Endothelial cell of umbilical vein (primary cell): ENCODE measurements at regions not wholly inside any gene's neighbourhood (a gene's known extent, or its start where the extent isn't known, plus 50 kb on each side); places are given as distances from the start of the nearest gene placed in this dataset.

Source experiments
- BruUV-seq: library from RNA; stranded (reverse); fragments of 400-500 nt; replicated peaks from 2 replicates; lab custom pipeline; 2021; lab: Mats Ljungman, UMichigan
- CTCF ChIA-PET: fragments of 300-600, 350-600 bp; sonication (Branson Sonifier 250); formaldehyde crosslinking; loops from one replicate; lab custom pipeline; 2021; ENCODE audit warnings: antibody characterized with exemption, inconsistent platforms; lab: Charles Lee
- POLR2A ChIA-PET: fragments of 300-600, 350-600 bp; sonication (Branson Sonifier 250); formaldehyde crosslinking; loops from one replicate; lab custom pipeline; 2021; ENCODE audit warnings: antibody characterized with exemption, inconsistent platforms; lab: Charles Lee
- DNase-seq: peaks from one replicate; pipeline ENCODE4 v3.0.0-alpha.2; 2011; ENCODE audit warnings: low read depth, low spot score
- FAIRE-seq: peaks from 2 replicates; lab custom pipeline; 2011; peaks lifted over from hg19 to GRCh38; lab: Jason Lieb, UNC
- H2AFZ ChIP-seq: 2 replicates; pipeline ENCODE4 v1.6.0; 2012; ENCODE audit warnings: low read depth, low read length, control low read depth, inconsistent platforms
- H3K27ac ChIP-seq: 2 replicates; pipeline ENCODE4 v1.5.1; 2011; ENCODE audit warnings: low read depth, mild to moderate bottlenecking, control low read depth, low read length, moderate library complexity; ENCODE audit not compliant: insufficient read depth
- H3K27me3 ChIP-seq, 2 experiments: 2 replicates each; pipeline versions ENCODE4 v1.6.0 to v1.6.1; 2011; ENCODE audit warnings: low read length in 2 of 2, mixed read lengths in 1 of 2; ENCODE audit not compliant: control insufficient read depth in 2 of 2, insufficient read depth in 2 of 2
- H3K36me3 ChIP-seq, 2 experiments: 2 replicates in 1 of 2; 3 replicates in 1 of 2; pipeline ENCODE4 v1.5.1; 2011; ENCODE audit warnings: low read length in 2 of 2, mild to moderate bottlenecking in 1 of 2, moderate library complexity in 1 of 2; ENCODE audit not compliant: control insufficient read depth in 2 of 2, insufficient read depth in 2 of 2; ENCODE audit errors: extremely low read depth in 1 of 2
- H3K4me1 ChIP-seq: 3 replicates; pipeline ENCODE4 v1.5.1; 2011; ENCODE audit warnings: mild to moderate bottlenecking, low read length; ENCODE audit not compliant: control insufficient read depth, insufficient read depth; ENCODE audit errors: extremely low read depth
- H3K4me2 ChIP-seq: 2 replicates; pipeline ENCODE4 v1.6.1; 2011; ENCODE audit warnings: low read length, control low read depth, mixed read lengths; ENCODE audit not compliant: insufficient read depth
- H3K4me3 ChIP-seq, 3 experiments: fragments of 200-600 bp in 1 of 3; sonication (generic), shearing (Covaris generic) in 1 of 3; replicated peaks in 1 of 3; 2 replicates each; pipeline ENCODE4 v1.5.1; 2011 to 2016; ENCODE audit warnings: control low read depth in 3 of 3, low read length in 3 of 3, mild to moderate bottlenecking in 2 of 3, inconsistent platforms in 1 of 3, low read depth in 1 of 3, moderate library complexity in 1 of 3; ENCODE audit not compliant: insufficient read depth in 1 of 3
- H3K79me2 ChIP-seq: 2 replicates; pipeline ENCODE4 v1.6.0; 2012; ENCODE audit warnings: low read length, inconsistent platforms; ENCODE audit not compliant: control insufficient read depth, insufficient read depth
- H3K9ac ChIP-seq: replicated peaks from 2 replicates; pipeline ENCODE3; 2011; ENCODE audit warnings: low read length, control low read depth; ENCODE audit not compliant: insufficient read depth; ENCODE audit errors: extremely low read depth
- H3K9me1 ChIP-seq: replicated peaks from 3 replicates; pipeline ENCODE4 v1.6.0; 2011; ENCODE audit warnings: mild to moderate bottlenecking, low read length; ENCODE audit not compliant: control insufficient read depth, insufficient read depth; ENCODE audit errors: extremely low read depth
- H3K9me3 ChIP-seq: replicated peaks from 2 replicates; pipeline ENCODE4 v1.5.1; 2012; ENCODE audit warnings: low read length, inconsistent platforms; ENCODE audit not compliant: control insufficient read depth, insufficient read depth
- H4K20me1 ChIP-seq: replicated peaks from 2 replicates; pipeline ENCODE3; 2011; ENCODE audit warnings: mild to moderate bottlenecking, low read length; ENCODE audit not compliant: control insufficient read depth, insufficient read depth; ENCODE audit errors: extremely low read depth
- GATA2 ChIP-seq: IDR thresholded peaks from 2 replicates; pipeline ENCODE4 v1.7.0; 2011; ENCODE audit warnings: low read depth, mild to moderate bottlenecking, moderate library complexity, mixed read lengths, low read length; ENCODE audit not compliant: insufficient read length, insufficient read depth
- MYC ChIP-seq: IDR thresholded peaks from one replicate; pipeline ENCODE4 v1.6.1; 2011; ENCODE audit warnings: mild to moderate bottlenecking, low read depth, low read length
- POLR2A ChIP-seq: IDR thresholded peaks from 2 replicates; pipeline ENCODE4 v1.6.1; 2012; ENCODE audit warnings: low read depth, mild to moderate bottlenecking, control low read depth, low read length
- POLR2AphosphoS5 ChIP-seq: IDR thresholded peaks from 2 replicates; pipeline ENCODE4 v1.6.1; 2012; ENCODE audit warnings: low read depth, mild to moderate bottlenecking, control low read depth, low read length, moderate library complexity; ENCODE audit not compliant: insufficient read depth
- dilution Hi-C: fragments of 300-500 bp; cut with MboI; formaldehyde crosslinking; loops from one replicate; pipeline ENCODE4 v1.15.0; 2019; ENCODE audit warnings: low sequenced_read_pairs; ENCODE audit not compliant: extremely low pct_ligation_motif_present
- intact Hi-C: fragments of 100-400 bp; cut with micrococcal nuclease; formaldehyde crosslinking; loops from one replicate; pipeline ENCODE4 v1.10.0; 2022
- TF ChIP-seq, protein P1 (sequence below), 2 donors: IDR thresholded peaks; 1 replicate in 1 of 2; 2 replicates in 1 of 2; pipeline ENCODE4 v1.5.1; 2011; ENCODE audit warnings: low read length in 2 of 2, mild to moderate bottlenecking in 2 of 2, moderate library complexity in 2 of 2, control low read depth in 1 of 2, inconsistent platforms in 1 of 2, low read depth in 1 of 2; ENCODE audit not compliant: insufficient read depth in 1 of 2; ENCODE audit errors: extremely low read depth in 1 of 2
- TF ChIP-seq, protein P2 (sequence below): IDR thresholded peaks from 2 replicates; pipeline ENCODE4 v1.6.1; 2011; ENCODE audit not compliant: insufficient read depth, insufficient read length

DNA sequence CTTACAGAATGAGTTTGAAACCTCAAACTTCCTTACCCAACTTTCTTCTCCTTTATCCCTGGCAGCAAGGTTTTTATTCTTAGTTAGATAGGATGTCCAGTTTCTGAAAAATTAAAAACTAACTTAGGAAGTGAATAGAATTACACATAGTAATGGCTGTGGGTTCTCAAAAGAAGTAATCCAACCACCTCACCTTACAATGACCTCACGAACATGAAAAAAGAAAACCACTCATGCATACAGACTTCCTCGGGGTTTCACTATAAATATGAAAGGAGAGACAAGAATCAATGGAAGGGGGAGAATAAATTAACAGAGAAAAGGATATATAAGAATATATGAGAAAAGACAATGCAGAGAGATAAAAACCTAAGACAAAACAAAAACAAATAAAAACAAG is 1044.3 kb upstream of the KLHL29 start:
- Histone ChIP-seq H3K27me3 (no peaks in the 10 kb centered on the region), H3K36me3 (no peaks in the 10 kb centered on the region), H4K20me1 (no peaks in the 10 kb centered on the region), H3K27ac (no peak overlapping the region), H3K4me3 (no peak overlapping the region), H3K9me1 (no peaks in the 10 kb centered on the region), H3K79me2 (no peaks in the 10 kb centered on the region), H2AFZ (no peak overlapping the region), H3K9me3 (peaks cover 4% of the 10 kb centered on the region), H3K4me1 (no peaks in the 10 kb centered on the region), H3K4me2 (no peak overlapping the region), H3K9ac (no peak overlapping the region)
- no peak for FAIRE-seq
- POLR2A ChIA-PET: no interaction called here
- CTCF ChIA-PET: no interaction called here
- TF ChIP-seq MYC: no peak
- TF ChIP-seq, protein P1, sequence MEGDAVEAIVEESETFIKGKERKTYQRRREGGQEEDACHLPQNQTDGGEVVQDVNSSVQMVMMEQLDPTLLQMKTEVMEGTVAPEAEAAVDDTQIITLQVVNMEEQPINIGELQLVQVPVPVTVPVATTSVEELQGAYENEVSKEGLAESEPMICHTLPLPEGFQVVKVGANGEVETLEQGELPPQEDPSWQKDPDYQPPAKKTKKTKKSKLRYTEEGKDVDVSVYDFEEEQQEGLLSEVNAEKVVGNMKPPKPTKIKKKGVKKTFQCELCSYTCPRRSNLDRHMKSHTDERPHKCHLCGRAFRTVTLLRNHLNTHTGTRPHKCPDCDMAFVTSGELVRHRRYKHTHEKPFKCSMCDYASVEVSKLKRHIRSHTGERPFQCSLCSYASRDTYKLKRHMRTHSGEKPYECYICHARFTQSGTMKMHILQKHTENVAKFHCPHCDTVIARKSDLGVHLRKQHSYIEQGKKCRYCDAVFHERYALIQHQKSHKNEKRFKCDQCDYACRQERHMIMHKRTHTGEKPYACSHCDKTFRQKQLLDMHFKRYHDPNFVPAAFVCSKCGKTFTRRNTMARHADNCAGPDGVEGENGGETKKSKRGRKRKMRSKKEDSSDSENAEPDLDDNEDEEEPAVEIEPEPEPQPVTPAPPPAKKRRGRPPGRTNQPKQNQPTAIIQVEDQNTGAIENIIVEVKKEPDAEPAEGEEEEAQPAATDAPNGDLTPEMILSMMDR (IDR thresholded peaks at IDR 0.05; ENCODE audit: extremely low read depth in 1 of 2, insufficient read depth in 1 of 2, low read depth in 1 of 2, low read length in 2 of 2): no peak
- TF ChIP-seq, protein P2, sequence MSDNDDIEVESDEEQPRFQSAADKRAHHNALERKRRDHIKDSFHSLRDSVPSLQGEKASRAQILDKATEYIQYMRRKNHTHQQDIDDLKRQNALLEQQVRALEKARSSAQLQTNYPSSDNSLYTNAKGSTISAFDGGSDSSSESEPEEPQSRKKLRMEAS: no peak
- DNase-seq: no peak
- BruUV-seq: no TSS peak
- dilution Hi-C loops: no loop called here
- intact Hi-C loops: no loop called here

DNA sequence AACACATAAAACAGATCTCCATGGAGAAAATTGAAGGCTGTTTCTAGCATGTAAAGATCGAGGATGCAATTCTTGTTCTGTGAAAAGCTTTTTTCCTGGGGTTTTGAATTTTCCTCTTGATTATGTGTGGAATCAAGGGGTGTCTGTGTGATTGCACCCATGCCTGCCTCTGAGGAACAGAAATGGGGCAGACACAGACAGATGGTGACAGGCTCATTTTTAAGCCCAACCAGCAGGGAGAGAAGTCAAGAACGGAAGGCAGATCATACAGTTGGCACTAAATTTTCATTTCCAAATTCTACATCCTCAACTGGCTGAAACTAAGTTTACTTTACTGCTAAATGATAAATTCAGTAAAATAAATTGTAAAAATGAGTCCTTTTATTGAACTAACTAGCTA is 1037.7 kb upstream of the KLHL29 start:
- ChIA-PET POLR2A (no interaction called here), CTCF (no interaction called here)
- Histone ChIP-seq H3K9me1 (no peaks in the 10 kb centered on the region), H4K20me1 (no peaks in the 10 kb centered on the region), H3K4me3 (no peak overlapping the region), H3K4me1 (no peaks in the 10 kb centered on the region), H3K9me3 (no peaks in the 10 kb centered on the region), H3K79me2 (no peaks in the 10 kb centered on the region), H3K36me3 (no peaks in the 10 kb centered on the region), H3K27ac (no peak overlapping the region), H2AFZ (no peak overlapping the region), H3K4me2 (no peak overlapping the region), H3K9ac (no peak overlapping the region), H3K27me3 (no peaks in the 10 kb centered on the region)
- no TSS peak for BruUV-seq
- dilution Hi-C loops (no loop called here), intact Hi-C loops (no loop called here)
- no peak for TF ChIP-seq POLR2AphosphoS5
- TF ChIP-seq POLR2A: no peak
- TF ChIP-seq GATA2: no peak
- DNase-seq (no peak), FAIRE-seq (no peak)
